SK-N-SH treated with all-trans-retinoic acid at 6 μM for 48 hours (cell line): ENCODE measurements at regions not wholly inside any gene's neighbourhood (a gene's known extent, or its start where the extent isn't known, plus 50 kb on each side); places are given as distances from the start of the nearest gene placed in this dataset.

Experiments used
- ATAC-seq: fragments of 200-7000 bp; cut with Tn5 transposase; 3 replicates; pipeline ENCODE4 v1.9.1; 2020; ENCODE audit warnings: mild to moderate bottlenecking, moderate library complexity
- ARNTL ChIP-seq: fragments of 450-650 bp; formaldehyde crosslinking; IDR thresholded peaks from 2 replicates; pipeline ENCODE4 v1.5.0; 2020; ENCODE audit warnings: low read depth, mild to moderate bottlenecking, moderate library complexity, borderline replicate concordance
- BACH2 ChIP-seq: fragments of 250-450 bp; sonication (Bioruptor Pico); IDR thresholded peaks from 2 replicates; pipeline ENCODE4 v1.9.0; 2021; ENCODE audit warnings: mild to moderate bottlenecking, borderline replicate concordance
- ESRRG ChIP-seq: fragments of 250-450 bp; sonication (Bioruptor Pico); IDR thresholded peaks from 2 replicates; pipeline ENCODE4 v1.6.1; 2021; ENCODE audit warnings: mild to moderate bottlenecking
- GLIS3 ChIP-seq: fragments of 250-450 bp; sonication (Bioruptor Pico); IDR thresholded peaks from 2 replicates; pipeline ENCODE4 v1.5.0; 2020; ENCODE audit warnings: mild to moderate bottlenecking, moderate library complexity
- OSR1 ChIP-seq: fragments of 250-450 bp; sonication (Bioruptor Pico); IDR thresholded peaks from 2 replicates; pipeline ENCODE4 v1.8.0; 2022; ENCODE audit warnings: moderate library complexity, mild to moderate bottlenecking, inconsistent platforms
- PPARA ChIP-seq: fragments of 250-450 bp; sonication (Bioruptor Pico); IDR thresholded peaks from 2 replicates; pipeline ENCODE4 v1.5.0; 2020; ENCODE audit warnings: mild to moderate bottlenecking, borderline replicate concordance
- RARB ChIP-seq: fragments of 250-450 bp; sonication (Bioruptor Pico); IDR thresholded peaks from 2 replicates; pipeline ENCODE4 v1.8.0; 2021; ENCODE audit warnings: mild to moderate bottlenecking, moderate library complexity
- SNAI2 ChIP-seq: fragments of 250-450 bp; sonication (Bioruptor Pico); IDR thresholded peaks from 2 replicates; pipeline ENCODE4 v1.5.0; 2020; ENCODE audit warnings: mild to moderate bottlenecking, moderate library complexity
- TCF4 ChIP-seq: fragments of 250-450 bp; sonication (Bioruptor Pico); IDR thresholded peaks from 2 replicates; pipeline ENCODE4 v1.8.0; 2021; ENCODE audit warnings: mild to moderate bottlenecking, moderate library complexity, borderline replicate concordance
- TOX ChIP-seq: fragments of 250-450 bp; sonication (Bioruptor Pico); IDR thresholded peaks from 2 replicates; pipeline ENCODE4 v1.8.0; 2021; ENCODE audit warnings: mild to moderate bottlenecking, moderate library complexity, borderline replicate concordance
- ZC3H10 ChIP-seq: fragments of 250-450 bp; sonication (Bioruptor Pico); IDR thresholded peaks from 2 replicates; pipeline ENCODE4 v1.5.1; 2021; ENCODE audit warnings: mild to moderate bottlenecking, moderate library complexity
- ZFP3 ChIP-seq: fragments of 250-450 bp; sonication (Bioruptor Pico); IDR thresholded peaks from 2 replicates; pipeline ENCODE4 v1.5.0; 2020; ENCODE audit warnings: mild to moderate bottlenecking, moderate library complexity
- ZFP30 ChIP-seq: fragments of 450-650 bp; formaldehyde crosslinking; IDR thresholded peaks from 2 replicates; pipeline ENCODE4 v1.5.0; 2022; ENCODE audit warnings: mild to moderate bottlenecking, moderate library complexity
- ZNF565 ChIP-seq: fragments of 450-650 bp; formaldehyde crosslinking; conservative IDR thresholded peaks from 2 replicates; pipeline ENCODE4 v1.5.0; 2020; ENCODE audit warnings: low read depth, mild to moderate bottlenecking, moderate library complexity
- ZNF8 ChIP-seq: fragments of 450-650 bp; formaldehyde crosslinking; IDR thresholded peaks from 2 replicates; pipeline ENCODE4 v1.5.0; 2020; ENCODE audit warnings: mild to moderate bottlenecking, moderate library complexity
- TF ChIP-seq, protein P1 (sequence below): fragments of 250-450 bp; sonication (Bioruptor Pico); IDR thresholded peaks from 2 replicates; pipeline ENCODE4 v1.5.0; 2020; ENCODE audit warnings: mild to moderate bottlenecking, moderate library complexity
- TF ChIP-seq, protein P2 (sequence below): fragments of 250-450 bp; sonication (Bioruptor Pico); IDR thresholded peaks from 2 replicates; pipeline ENCODE4 v1.5.1; 2020; ENCODE audit warnings: low read depth, mild to moderate bottlenecking, moderate library complexity
- TF ChIP-seq, protein P3 (sequence below): fragments of 250-450 bp; sonication (Bioruptor Pico); IDR thresholded peaks from 2 replicates; pipeline ENCODE4 v1.5.1; 2021; ENCODE audit warnings: mild to moderate bottlenecking, moderate library complexity
- TF ChIP-seq, protein P4 (sequence below): fragments of 250-450 bp; sonication (Bioruptor Pico); IDR thresholded peaks from 2 replicates; pipeline ENCODE4 v1.8.0; 2021; ENCODE audit warnings: low read depth, mild to moderate bottlenecking, moderate library complexity, borderline replicate concordance
- TF ChIP-seq, protein P5 (sequence below): fragments of 250-450 bp; sonication (Bioruptor Pico); IDR thresholded peaks from 2 replicates; pipeline ENCODE4 v1.8.0; 2020; ENCODE audit warnings: mild to moderate bottlenecking, moderate library complexity, borderline replicate concordance

DNA sequence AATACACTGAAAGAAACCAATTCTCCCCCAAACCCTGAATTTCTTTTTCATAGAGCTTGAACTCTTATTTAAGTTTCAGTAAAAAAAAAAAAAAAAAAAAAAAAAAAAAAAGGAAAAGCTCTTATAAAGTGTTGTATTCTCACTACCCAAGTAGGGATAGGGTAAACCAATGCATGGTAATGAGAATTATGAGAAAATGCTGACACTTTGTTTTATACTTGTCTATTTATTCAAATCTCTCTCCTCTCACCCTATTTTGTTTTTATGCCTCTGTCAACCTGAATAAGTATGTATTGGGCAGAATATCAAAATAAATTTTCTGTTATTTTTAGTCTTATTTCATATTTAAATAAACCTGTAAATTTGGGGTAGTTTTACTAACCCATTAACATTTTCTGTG lies 181.9 kb downstream of the GJA1 start:
- TF ChIP-seq, protein P1, sequence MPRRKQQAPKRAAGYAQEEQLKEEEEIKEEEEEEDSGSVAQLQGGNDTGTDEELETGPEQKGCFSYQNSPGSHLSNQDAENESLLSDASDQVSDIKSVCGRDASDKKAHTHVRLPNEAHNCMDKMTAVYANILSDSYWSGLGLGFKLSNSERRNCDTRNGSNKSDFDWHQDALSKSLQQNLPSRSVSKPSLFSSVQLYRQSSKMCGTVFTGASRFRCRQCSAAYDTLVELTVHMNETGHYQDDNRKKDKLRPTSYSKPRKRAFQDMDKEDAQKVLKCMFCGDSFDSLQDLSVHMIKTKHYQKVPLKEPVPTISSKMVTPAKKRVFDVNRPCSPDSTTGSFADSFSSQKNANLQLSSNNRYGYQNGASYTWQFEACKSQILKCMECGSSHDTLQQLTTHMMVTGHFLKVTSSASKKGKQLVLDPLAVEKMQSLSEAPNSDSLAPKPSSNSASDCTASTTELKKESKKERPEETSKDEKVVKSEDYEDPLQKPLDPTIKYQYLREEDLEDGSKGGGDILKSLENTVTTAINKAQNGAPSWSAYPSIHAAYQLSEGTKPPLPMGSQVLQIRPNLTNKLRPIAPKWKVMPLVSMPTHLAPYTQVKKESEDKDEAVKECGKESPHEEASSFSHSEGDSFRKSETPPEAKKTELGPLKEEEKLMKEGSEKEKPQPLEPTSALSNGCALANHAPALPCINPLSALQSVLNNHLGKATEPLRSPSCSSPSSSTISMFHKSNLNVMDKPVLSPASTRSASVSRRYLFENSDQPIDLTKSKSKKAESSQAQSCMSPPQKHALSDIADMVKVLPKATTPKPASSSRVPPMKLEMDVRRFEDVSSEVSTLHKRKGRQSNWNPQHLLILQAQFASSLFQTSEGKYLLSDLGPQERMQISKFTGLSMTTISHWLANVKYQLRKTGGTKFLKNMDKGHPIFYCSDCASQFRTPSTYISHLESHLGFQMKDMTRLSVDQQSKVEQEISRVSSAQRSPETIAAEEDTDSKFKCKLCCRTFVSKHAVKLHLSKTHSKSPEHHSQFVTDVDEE (CRISPR knock-in tag), result no peak
- no peak for TF ChIP-seq ZNF8 (CRISPR knock-in tag)

DNA sequence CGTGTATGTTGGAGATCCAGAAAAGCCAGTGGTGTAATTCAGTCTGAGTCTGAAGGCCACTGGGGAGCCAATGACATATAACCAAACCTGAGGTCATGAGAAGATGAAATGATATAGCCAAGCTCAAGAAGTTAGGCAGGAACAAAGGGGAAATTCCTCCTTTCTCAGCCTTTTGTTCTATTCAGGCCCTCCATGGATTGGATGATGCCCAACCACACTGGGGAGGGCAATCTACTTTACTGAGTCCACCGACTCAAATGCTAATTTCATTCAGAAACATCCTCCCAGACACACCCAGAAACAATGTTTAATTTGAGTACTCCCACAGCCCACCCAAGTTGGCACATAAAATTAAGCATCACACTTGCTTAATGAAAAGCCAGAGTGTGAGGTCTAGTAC lies 183.6 kb downstream of the GJA1 start:
- ATAC-seq, result no peak
- TF ChIP-seq, protein P2, sequence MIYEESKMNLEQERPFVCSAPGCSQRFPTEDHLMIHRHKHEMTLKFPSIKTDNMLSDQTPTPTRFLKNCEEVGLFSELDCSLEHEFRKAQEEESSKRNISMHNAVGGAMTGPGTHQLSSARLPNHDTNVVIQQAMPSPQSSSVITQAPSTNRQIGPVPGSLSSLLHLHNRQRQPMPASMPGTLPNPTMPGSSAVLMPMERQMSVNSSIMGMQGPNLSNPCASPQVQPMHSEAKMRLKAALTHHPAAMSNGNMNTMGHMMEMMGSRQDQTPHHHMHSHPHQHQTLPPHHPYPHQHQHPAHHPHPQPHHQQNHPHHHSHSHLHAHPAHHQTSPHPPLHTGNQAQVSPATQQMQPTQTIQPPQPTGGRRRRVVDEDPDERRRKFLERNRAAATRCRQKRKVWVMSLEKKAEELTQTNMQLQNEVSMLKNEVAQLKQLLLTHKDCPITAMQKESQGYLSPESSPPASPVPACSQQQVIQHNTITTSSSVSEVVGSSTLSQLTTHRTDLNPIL, result no peak
- TF ChIP-seq ARNTL (no peak), ESRRG (CRISPR knock-in tag) (no peak), PPARA (no peak), TCF4 (CRISPR knock-in tag) (no peak), TOX (CRISPR knock-in tag) (no peak), SNAI2 (no peak), ZFP30 (CRISPR knock-in tag) (no peak), ZNF8 (CRISPR knock-in tag) (no peak), ZC3H10 (CRISPR knock-in tag) (no peak), BACH2 (CRISPR knock-in tag) (no peak), GLIS3 (CRISPR knock-in tag) (no peak), OSR1 (CRISPR knock-in tag) (no peak), ZFP3 (CRISPR knock-in tag) (no peak), ZNF565 (CRISPR knock-in tag) (no peak), RARB (CRISPR knock-in tag) (no peak)
- TF ChIP-seq, protein P1 (CRISPR knock-in tag), result no peak
- TF ChIP-seq, protein P3, sequence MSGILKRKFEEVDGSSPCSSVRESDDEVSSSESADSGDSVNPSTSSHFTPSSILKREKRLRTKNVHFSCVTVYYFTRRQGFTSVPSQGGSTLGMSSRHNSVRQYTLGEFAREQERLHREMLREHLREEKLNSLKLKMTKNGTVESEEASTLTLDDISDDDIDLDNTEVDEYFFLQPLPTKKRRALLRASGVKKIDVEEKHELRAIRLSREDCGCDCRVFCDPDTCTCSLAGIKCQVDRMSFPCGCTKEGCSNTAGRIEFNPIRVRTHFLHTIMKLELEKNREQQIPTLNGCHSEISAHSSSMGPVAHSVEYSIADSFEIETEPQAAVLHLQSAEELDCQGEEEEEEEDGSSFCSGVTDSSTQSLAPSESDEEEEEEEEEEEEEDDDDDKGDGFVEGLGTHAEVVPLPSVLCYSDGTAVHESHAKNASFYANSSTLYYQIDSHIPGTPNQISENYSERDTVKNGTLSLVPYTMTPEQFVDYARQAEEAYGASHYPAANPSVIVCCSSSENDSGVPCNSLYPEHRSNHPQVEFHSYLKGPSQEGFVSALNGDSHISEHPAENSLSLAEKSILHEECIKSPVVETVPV (CRISPR knock-in tag), result no peak
- TF ChIP-seq, protein P4, sequence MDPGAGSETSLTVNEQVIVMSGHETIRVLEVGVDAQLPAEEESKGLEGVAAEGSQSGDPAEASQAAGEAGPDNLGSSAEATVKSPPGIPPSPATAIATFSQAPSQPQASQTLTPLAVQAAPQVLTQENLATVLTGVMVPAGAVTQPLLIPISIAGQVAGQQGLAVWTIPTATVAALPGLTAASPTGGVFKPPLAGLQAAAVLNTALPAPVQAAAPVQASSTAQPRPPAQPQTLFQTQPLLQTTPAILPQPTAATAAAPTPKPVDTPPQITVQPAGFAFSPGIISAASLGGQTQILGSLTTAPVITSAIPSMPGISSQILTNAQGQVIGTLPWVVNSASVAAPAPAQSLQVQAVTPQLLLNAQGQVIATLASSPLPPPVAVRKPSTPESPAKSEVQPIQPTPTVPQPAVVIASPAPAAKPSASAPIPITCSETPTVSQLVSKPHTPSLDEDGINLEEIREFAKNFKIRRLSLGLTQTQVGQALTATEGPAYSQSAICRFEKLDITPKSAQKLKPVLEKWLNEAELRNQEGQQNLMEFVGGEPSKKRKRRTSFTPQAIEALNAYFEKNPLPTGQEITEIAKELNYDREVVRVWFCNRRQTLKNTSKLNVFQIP (CRISPR knock-in tag), result no peak
- TF ChIP-seq, protein P5, sequence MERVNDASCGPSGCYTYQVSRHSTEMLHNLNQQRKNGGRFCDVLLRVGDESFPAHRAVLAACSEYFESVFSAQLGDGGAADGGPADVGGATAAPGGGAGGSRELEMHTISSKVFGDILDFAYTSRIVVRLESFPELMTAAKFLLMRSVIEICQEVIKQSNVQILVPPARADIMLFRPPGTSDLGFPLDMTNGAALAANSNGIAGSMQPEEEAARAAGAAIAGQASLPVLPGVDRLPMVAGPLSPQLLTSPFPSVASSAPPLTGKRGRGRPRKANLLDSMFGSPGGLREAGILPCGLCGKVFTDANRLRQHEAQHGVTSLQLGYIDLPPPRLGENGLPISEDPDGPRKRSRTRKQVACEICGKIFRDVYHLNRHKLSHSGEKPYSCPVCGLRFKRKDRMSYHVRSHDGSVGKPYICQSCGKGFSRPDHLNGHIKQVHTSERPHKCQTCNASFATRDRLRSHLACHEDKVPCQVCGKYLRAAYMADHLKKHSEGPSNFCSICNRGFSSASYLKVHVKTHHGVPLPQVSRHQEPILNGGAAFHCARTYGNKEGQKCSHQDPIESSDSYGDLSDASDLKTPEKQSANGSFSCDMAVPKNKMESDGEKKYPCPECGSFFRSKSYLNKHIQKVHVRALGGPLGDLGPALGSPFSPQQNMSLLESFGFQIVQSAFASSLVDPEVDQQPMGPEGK, result no peak

More for the DNA sequence above, 181.9 kb downstream of the GJA1 start:
- no peak for ATAC-seq
